ENCODE measurements at regions not wholly inside any gene's neighbourhood (a gene's known extent, or its start where the extent isn't known, plus 50 kb on each side); places are given as distances from the start of the nearest gene placed in this dataset.
"Not testable (repeated sequence)": the region's sequence is repeated elsewhere in the genome, so short reads cannot be mapped to it uniquely, and the experiment has no call there.

DNA sequence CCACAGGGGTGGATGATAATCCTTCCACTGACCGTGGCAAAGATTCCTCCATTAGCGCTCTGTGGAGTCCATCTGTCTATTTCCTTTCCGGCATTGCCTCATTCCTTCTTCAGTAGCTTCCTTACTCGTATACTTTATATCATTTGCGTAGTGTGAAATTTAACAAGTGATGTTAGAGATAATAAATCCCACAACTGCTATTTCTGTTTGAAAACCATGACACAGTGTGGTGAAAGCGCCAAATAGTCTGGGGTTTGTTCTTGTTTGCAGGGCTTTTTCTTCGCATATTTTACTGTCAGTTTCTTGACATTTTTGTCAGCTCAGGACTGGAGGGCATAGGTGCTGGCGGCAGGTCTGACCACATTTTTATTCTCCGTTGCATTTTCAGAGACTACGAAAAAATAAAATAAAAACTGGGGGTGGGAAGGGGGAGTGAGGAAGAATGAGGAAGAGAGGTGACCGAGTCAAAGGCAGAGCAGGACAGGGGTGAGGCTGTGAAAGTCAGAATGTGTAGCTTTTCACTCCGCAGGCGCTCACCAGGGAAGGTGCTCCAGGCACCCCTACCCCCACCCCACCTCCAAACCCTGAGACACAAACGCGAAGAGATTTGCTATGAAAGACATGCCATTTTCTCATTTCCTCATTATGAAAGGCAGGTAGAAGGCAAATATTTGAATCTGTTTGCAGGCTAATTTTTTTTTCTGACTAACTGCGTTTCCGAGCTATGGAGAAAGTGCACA is 965.0 kb downstream of the MCTP2 start:
- DNase-seq (no peak), ATAC-seq (no peak)
- peak overlapping the region in 1 of 10 donors; percentile 77 for H3K27ac Mint-ChIP-seq
- H3K9me3 Mint-ChIP-seq, result peaks cover 4 to 23% (median 12%) of the 10 kb centered on the region in 9 donors
- peaks cover 0 to 10% (median 0%) of the 10 kb centered on the region in 3 donors for H3K36me3 Mint-ChIP-seq
- POLR2A ChIA-PET, result no interaction called here
- H3K4me3 Mint-ChIP-seq, result no peak overlapping the region
- peaks cover 0 to 18% (median 0%) of the 10 kb centered on the region in 5 donors for H3K27me3 Mint-ChIP-seq
- H3K4me1 Mint-ChIP-seq, result no peaks in the 10 kb centered on the region

DNA sequence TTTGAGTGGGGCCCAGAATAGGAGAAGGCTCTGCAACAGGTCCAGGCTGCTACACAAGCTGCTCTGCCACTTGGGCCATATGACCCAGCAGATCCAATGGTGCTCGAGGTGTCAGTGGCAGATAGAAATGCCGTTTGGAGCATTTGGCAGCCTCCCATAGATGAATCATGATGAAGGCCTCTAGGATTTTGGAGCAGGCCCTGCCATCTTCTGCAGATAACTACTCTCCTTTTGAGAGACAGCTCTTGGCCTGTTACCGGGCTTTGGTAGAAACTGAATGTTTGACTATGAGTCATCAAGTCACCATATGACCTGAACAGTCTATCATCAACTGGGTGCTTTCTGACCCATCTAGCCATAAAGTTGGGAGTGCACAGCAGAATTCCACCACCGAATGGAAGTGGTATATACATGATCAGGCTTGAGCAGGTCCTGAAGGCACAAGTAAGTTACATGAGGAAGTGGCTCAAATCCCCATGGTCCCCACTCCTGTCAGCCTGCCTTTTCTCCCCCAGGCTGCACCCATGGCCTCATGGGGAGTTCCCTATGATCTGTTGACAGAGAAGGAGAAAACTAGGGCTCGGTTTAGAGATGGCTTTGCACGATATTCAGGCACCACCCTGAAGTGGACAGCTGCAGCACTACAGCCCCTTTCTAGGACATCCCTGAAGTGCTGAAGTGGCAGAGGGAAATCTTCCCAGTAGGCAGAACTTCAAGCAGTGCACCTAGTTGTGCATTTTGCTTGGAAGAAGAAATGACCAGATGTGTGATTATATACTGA is 971.4 kb downstream of the MCTP2 start:
- Mint-ChIP-seq H3K27ac (no peak overlapping the region), H3K4me3 (no peak overlapping the region), H3K4me1 (no peaks in the 10 kb centered on the region), H3K36me3 (peaks cover 0 to 21% (median 0%) of the 10 kb centered on the region in 3 donors), H3K9me3 (peaks cover 10 to 49% (median 31%) of the 10 kb centered on the region in 9 donors), H3K27me3 (peaks cover 0 to 22% (median 1%) of the 10 kb centered on the region in 5 donors)
- DNase-seq, result no peak
- no peak for ATAC-seq
- POLR2A ChIA-PET, result no interaction called here

DNA sequence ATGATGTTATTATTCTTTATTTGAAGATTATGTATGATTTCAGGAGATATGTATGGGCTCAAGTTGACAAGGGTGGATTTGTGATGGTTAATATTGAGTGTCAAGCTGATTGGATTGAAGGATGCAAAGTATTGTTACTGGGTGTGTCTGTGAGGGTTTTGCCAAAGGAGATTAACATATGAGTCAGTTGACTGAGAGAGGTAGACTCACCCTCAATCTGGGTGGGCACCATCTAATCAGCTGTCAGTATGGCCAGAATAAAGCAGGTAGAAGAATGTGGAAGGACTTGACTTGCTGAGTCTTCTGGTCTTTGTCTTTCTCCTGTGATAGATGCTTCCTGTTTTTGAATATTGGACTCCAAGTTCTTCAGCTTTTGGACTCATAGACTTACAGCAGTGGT is 973.7 kb downstream of the MCTP2 start:
- ATAC-seq (no peak), DNase-seq (no peak)
- Mint-ChIP-seq H3K27ac (no peak overlapping the region), H3K36me3 (peaks cover 0 to 20% (median 0%) of the 10 kb centered on the region in 3 donors), H3K4me3 (no peak overlapping the region), H3K9me3 (peaks cover 0 to 46% (median 24%) of the 10 kb centered on the region in 9 donors), H3K27me3 (peaks cover 0 to 24% (median 1%) of the 10 kb centered on the region in 5 donors), H3K4me1 (no peaks in the 10 kb centered on the region)
- POLR2A ChIA-PET, result no interaction called here

DNA sequence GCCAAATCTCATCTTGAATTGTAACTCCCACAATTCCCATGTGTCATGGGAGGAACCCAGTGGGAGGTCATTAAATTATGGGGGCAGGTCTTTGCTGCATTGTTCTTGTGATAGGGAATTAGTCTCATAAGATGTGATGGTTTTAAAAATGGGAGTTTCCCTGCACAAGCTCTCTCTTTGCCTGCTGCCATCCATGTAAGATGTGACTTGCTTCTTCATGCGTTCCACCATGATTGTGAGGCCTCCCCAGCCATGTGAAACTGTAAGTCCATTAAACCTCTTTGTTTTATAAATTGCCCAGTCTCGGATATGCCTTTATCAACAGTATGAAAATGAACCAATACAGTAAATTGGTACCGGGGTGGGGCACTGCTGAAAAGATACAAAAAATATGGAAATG is 974.5 kb downstream of the MCTP2 start:
- H3K4me1 Mint-ChIP-seq, DNase-seq, ATAC-seq, H3K4me3 Mint-ChIP-seq, POLR2A ChIA-PET, H3K27ac Mint-ChIP-seq: not testable (repeated sequence)
- Mint-ChIP-seq H3K36me3 (peaks cover 0 to 12% (median 0%) of the 10 kb centered on the region in 3 donors), H3K27me3 (peaks cover 0 to 19% (median 1%) of the 10 kb centered on the region in 5 donors), H3K9me3 (peaks cover 0 to 45% (median 17%) of the 10 kb centered on the region in 9 donors)

DNA sequence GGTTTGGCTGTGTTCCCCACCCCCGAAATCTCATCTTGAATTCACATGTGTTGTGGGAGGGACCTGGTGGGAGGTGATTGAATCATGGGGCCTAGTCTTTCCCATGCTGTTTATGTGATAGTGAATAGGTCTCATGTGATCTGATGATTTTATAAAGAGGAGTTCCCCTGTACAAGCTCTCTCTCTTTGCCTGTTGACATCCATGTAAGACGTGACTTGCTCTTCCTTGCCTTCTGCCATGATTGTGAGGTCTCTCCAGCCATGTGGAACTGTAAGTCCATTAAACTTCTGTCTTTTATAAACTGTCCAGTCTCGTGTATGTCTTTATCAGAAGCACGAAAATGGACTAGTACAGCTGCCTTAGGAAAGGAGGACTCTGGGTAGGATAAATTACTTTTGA is 976.7 kb downstream of the MCTP2 start:
- H3K27ac Mint-ChIP-seq, result no peak overlapping the region
- H3K4me3 Mint-ChIP-seq, result no peak overlapping the region
- no peak for ATAC-seq
- POLR2A ChIA-PET, result no interaction called here
- peaks cover 0 to 15% (median 1%) of the 10 kb centered on the region in 5 donors for H3K27me3 Mint-ChIP-seq
- DNase-seq, result no peak
- peaks cover 0 to 46% (median 16%) of the 10 kb centered on the region in 9 donors for H3K9me3 Mint-ChIP-seq
- no peaks in the 10 kb centered on the region for H3K4me1 Mint-ChIP-seq
- H3K36me3 Mint-ChIP-seq, result peaks cover 0 to 4% (median 0%) of the 10 kb centered on the region in 3 donors

DNA sequence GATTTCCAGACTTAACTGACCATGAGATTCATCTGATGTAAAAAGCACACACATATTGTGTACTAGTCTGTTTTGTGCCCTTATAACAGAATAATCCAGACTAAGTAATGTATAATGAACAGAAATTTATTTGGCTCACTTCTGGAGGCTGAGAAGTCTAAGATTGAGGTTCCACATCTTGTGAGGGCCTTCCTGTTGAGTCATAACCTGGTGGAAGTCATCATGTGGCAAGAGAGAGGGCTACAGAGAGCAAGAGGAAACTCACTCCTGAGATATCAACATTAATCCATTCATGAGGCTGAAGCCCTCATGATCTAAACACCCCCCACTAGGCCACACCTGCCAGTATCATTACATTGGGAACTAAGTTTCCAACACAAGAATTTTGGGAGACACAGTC is 977.6 kb downstream of the MCTP2 start:
- H3K4me1 Mint-ChIP-seq, result no peaks in the 10 kb centered on the region

DNA sequence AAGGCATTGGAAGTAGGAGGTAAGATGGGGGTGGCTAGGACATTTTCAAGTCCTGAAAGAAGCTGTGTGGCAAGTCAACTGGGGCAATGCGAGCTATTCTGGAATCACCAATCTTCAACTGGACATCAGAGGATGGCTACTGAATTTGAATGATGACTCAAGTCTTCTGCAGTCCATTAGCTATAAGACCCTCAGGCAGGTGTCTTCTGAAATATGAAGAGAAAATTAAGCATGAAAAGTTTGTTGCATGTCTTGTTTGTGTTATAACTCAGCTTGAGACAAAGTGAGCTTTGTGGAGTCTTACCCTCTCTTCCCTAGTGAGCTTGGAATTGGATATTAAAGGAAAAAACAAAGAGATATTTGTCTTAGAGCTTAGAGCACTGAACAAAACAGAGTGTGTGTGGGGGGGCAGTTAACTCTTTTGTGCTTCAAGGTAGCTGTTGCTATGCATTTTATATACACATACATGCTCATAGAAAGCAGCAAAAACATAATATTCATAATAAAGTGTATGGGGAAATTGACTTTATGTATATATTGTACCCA is 979.1 kb downstream of the MCTP2 start:
- Mint-ChIP-seq H3K27me3 (peaks cover 0 to 28% (median 2%) of the 10 kb centered on the region in 5 donors), H3K36me3 (no peaks in the 10 kb centered on the region), H3K4me1 (no peaks in the 10 kb centered on the region), H3K27ac (peak overlapping the region in 1 of 10 donors; percentile 18), H3K4me3 (no peak overlapping the region), H3K9me3 (peaks cover 0 to 39% (median 9%) of the 10 kb centered on the region in 9 donors)
- ATAC-seq (no peak), DNase-seq (no peak)
- POLR2A ChIA-PET, result no interaction called here

More for the DNA sequence above, 977.6 kb downstream of the MCTP2 start:
- H3K27ac Mint-ChIP-seq, result no peak overlapping the region
- H3K27me3 Mint-ChIP-seq, result peaks cover 0 to 13% (median 1%) of the 10 kb centered on the region in 5 donors
- H3K4me3 Mint-ChIP-seq, result no peak overlapping the region
- DNase-seq (no peak), ATAC-seq (no peak)
- H3K36me3 Mint-ChIP-seq, result no peaks in the 10 kb centered on the region
- POLR2A ChIA-PET, result no interaction called here
- peaks cover 0 to 41% (median 13%) of the 10 kb centered on the region in 9 donors for H3K9me3 Mint-ChIP-seq

DNA sequence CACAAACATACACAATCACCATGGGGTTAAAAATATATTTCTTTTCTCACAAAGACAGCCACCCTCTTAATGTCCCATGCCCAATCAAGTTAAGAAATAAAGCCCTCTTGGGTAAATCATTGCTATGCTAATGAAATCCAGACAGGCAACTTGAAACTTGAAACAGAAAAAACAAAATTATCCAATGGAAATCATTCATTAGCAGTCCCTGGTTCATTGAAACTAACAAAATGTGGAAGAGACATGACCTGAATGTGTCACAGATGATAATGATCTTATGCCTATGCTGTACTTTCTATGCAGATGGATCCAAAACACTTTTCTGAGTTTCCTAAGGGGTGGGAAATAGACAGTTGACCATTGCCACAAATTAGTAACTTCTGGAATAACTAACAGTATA is 983.7 kb downstream of the MCTP2 start:
- POLR2A ChIA-PET, result no interaction called here
- Mint-ChIP-seq H3K4me1 (no peaks in the 10 kb centered on the region), H3K27ac (no peak overlapping the region), H3K4me3 (no peak overlapping the region), H3K27me3 (peaks cover 0 to 25% (median 2%) of the 10 kb centered on the region in 5 donors), H3K9me3 (peaks cover 0 to 30% (median 6%) of the 10 kb centered on the region in 9 donors), H3K36me3 (no peaks in the 10 kb centered on the region)
- no peak for DNase-seq
- ATAC-seq, result no peak

DNA sequence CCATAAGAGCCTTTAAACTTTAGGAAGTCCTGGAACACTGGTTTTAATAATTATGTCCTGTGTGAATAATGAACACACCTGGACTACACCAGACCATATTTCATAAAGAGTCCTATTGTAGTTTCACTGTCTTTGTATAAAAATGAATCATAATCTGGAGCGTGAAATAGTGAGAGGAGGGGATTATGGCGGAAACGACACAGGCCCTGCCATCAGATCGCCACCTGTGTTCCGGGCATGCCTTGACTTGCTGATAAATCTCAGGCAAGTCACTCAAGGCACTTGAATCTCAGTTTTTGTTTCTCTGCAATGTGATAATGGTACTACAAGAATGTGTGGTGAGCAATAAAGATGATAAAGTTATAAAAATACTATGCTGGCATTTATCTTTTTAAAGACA is 995.5 kb downstream of the MCTP2 start:
- H3K36me3 Mint-ChIP-seq, result peaks cover 0 to 11% (median 0%) of the 10 kb centered on the region in 3 donors
- ATAC-seq, result no peak
- peaks cover 9 to 35% (median 21%) of the 10 kb centered on the region in 9 donors for H3K9me3 Mint-ChIP-seq
- H3K4me1 Mint-ChIP-seq, result no peaks in the 10 kb centered on the region
- no peak for DNase-seq
- POLR2A ChIA-PET, result no interaction called here
- no peak overlapping the region for H3K27ac Mint-ChIP-seq
- no peak overlapping the region for H3K4me3 Mint-ChIP-seq
- peaks cover 11 to 22% (median 16%) of the 10 kb centered on the region in 5 donors for H3K27me3 Mint-ChIP-seq

DNA sequence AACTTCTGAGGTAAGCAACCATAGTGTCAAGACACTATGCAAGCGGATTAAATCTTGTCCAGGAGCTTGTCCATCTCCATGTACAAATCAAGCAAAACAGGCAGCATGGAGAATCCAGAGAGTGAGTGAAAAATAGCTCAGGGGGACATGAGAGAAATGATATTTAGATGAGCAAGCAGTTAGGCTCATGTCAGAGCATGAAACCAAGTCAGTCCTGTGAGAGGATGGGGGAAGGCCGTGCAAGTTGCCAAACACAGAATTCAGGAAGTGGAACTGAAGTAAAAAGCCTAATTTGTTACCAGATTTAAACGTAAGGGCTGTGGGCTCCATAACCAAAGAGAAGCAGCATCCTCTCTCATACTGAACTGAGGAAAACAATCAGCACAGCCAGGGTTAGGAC is 995.9 kb downstream of the MCTP2 start:
- H3K27me3 Mint-ChIP-seq, result peaks cover 11 to 26% (median 18%) of the 10 kb centered on the region in 5 donors

DNA sequence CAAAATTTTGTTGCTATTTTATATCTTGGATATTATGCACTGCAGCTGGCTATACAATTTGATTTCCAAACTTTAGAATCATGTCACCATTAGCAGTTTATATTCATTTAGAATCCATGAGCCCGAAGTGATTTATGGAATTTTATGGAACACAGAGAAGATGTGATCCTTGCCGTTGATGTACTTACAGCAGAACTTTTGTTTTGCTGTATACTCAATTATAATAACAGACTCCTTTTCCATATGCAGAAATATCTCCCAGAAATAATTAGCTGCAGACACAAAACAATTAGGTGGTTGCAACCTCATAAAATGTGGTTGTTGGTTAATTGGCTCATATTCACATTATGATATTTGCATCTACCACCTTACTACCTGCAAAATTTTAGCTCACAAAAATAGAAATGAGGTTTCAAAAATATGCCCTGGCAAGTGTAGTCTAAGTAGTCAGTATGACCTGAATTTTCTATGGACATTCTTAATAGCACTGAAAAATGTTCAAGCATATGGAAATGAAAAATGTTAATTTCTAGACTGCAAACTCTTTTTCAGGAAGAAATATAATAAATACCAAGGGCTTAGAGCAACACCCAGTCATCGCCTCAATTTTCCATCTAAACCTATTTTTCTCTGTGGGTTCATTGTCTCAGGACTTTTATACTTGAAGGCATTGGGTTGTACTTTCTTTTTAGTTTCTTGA is 997.6 kb downstream of the MCTP2 start:
- Mint-ChIP-seq H3K4me3 (no peak overlapping the region), H3K36me3 (peaks cover 0 to 5% (median 0%) of the 10 kb centered on the region in 3 donors), H3K27me3 (peaks cover 11 to 32% (median 19%) of the 10 kb centered on the region in 5 donors), H3K9me3 (peaks cover 7 to 29% (median 17%) of the 10 kb centered on the region in 9 donors), H3K27ac (no peak overlapping the region), H3K4me1 (no peaks in the 10 kb centered on the region)
- no peak for ATAC-seq
- POLR2A ChIA-PET, result no interaction called here
- no peak for DNase-seq

More for the DNA sequence above, 995.9 kb downstream of the MCTP2 start:
- POLR2A ChIA-PET, result no interaction called here
- Mint-ChIP-seq H3K27ac (no peak overlapping the region), H3K9me3 (peaks cover 10 to 35% (median 20%) of the 10 kb centered on the region in 9 donors), H3K4me3 (no peak overlapping the region), H3K4me1 (no peaks in the 10 kb centered on the region), H3K36me3 (peaks cover 0 to 7% (median 0%) of the 10 kb centered on the region in 3 donors)
- DNase-seq, result no peak
- no peak for ATAC-seq

DNA sequence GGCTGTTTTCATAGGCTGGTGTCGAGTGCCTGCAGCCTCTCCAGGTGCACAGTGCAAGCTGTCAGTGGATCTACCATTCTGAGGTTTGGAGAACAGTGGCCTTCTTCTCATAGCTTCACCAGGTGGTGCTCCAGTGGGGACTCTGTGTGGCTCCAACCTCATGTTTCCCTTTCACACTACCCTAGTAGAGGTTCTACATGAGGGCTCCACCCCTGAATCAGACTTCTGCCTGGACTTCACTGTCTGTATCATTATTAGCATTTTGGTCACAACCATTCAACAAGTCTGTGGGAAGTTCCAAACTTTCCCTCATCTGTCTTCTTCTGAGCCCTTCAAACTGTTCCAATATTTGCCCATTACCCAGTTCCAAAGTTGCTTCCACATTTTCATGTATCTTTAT is 1003.7 kb downstream of the MCTP2 start:
- peaks cover 4 to 27% (median 9%) of the 10 kb centered on the region in 5 donors for H3K27me3 Mint-ChIP-seq
- POLR2A ChIA-PET, result no interaction called here
- no peak for ATAC-seq
- no peak for DNase-seq
- no peak overlapping the region for H3K4me3 Mint-ChIP-seq
- no peaks in the 10 kb centered on the region for H3K4me1 Mint-ChIP-seq
- H3K27ac Mint-ChIP-seq, result no peak overlapping the region
- peaks cover 15 to 40% (median 20%) of the 10 kb centered on the region in 9 donors for H3K9me3 Mint-ChIP-seq
- peaks cover 0 to 18% (median 0%) of the 10 kb centered on the region in 3 donors for H3K36me3 Mint-ChIP-seq
